GM10266 (cell line): ENCODE measurements at regions not wholly inside any gene's neighbourhood (a gene's known extent, or its start where the extent isn't known, plus 50 kb on each side); places are given as distances from the start of the nearest gene placed in this dataset.

Experiments
- DNase-seq: peaks from one replicate; pipeline ENCODE4 v3.0.0; 2012; ENCODE audit errors: extremely low spot score
- CTCF ChIP-seq: IDR thresholded peaks from 2 replicates; pipeline ENCODE4 v1.5.1; 2012; ENCODE audit warnings: mild to moderate bottlenecking, low read depth; ENCODE audit not compliant: control insufficient read depth, insufficient read depth; ENCODE audit errors: missing control alignments

- DNase-seq = no peak
- no peak for TF ChIP-seq CTCF
Observed at GRCh38 chr5:72733810-72734209, 82.7 kb upstream of the TNPO1 start.

- no peak for DNase-seq
- TF ChIP-seq CTCF = no peak
Observed at GRCh38 chr5:72723581-72723980, 92.9 kb upstream of the TNPO1 start.

GRCh38 chr5:72722792-72723452 is 93.5 kb upstream of the TNPO1 start:
- TF ChIP-seq CTCF = no peak
- DNase-seq = no peak

- TF ChIP-seq CTCF = no peak
- DNase-seq = no peak
Observed at GRCh38 chr5:72721844-72722243, 94.6 kb upstream of the TNPO1 start.

GRCh38 chr5:72720205-72720604 is 96.3 kb upstream of the TNPO1 start:
- DNase-seq = no peak
- TF ChIP-seq CTCF = no peak

GRCh38 chr5:72711351-72711750 is 105.1 kb upstream of the TNPO1 start:
- no peak for DNase-seq
- no peak for TF ChIP-seq CTCF

- TF ChIP-seq CTCF = no peak
- no peak for DNase-seq
Observed at GRCh38 chr5:72709341-72709740, 107.1 kb upstream of the TNPO1 start.
